Glomerular endothelial cell (primary cell): ENCODE measurements at regions not wholly inside any gene's neighbourhood (a gene's known extent, or its start where the extent isn't known, plus 50 kb on each side); places are given as distances from the start of the nearest gene placed in this dataset.

Experiments
- DNase-seq: peaks from one replicate; pipeline ENCODE4 v3.0.0-alpha.2; 2011; ENCODE audit warnings: low read depth, low spot score; ENCODE audit errors: extremely low read depth

- DNase-seq = no peak
Observed at GRCh38 chrX:45261005-45261404, 60.3 kb upstream of the DIPK2B start.

DNA sequence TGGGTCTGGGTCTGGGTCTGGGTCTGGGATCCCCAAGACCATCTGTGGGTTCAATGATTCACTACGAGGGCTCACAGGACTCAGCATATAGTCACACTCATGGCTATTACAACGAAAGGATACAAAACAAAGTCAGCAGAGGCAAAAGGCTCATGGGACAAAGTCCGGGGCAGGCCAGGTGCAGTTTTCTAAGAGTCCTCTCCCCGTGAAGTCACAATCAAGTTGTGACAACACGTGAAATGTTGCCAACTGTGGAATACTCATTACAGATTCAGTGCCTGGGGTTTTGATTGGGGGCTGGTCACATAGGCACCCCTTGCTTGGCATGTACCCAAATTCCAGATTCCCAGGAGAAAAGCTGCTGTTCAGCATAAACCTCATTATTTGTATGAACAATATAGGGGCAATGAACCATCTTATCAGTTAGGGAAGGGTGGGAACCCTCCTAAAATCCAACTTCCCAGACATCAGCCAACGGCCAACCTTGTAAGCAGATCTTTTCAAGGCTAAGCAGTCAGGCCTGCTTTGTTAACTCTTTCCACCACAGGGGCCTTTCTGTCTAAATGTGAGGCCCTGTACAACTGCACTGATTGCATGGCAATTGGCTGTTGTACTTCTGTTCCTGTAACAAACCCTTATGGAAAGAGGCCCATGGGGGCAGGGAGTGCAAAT lies 58.2 kb upstream of the DIPK2B start:
- no peak for DNase-seq
